Progenitor cell of endocrine pancreas (in vitro differentiated cells): ENCODE measurements at regions not wholly inside any gene's neighbourhood (a gene's known extent, or its start where the extent isn't known, plus 50 kb on each side); places are given as distances from the start of the nearest gene placed in this dataset.
A peak's percentile ranks its signal among the peaks of the same experiment; 100 is the strongest.

Experiments
- DNase-seq: peaks from one replicate; pipeline ENCODE4 v3.0.0; 2021; ENCODE audit warnings: low spot score; ENCODE audit not compliant: unreplicated experiment
- H3K27ac Mint-ChIP-seq: 2 replicates; pipeline ENCODE4 v1.8.0; 2021; ENCODE audit warnings: mild to moderate bottlenecking, moderate library complexity, mixed read lengths
- H3K27me3 Mint-ChIP-seq: 2 replicates; pipeline ENCODE4 v1.8.0; 2021; ENCODE audit warnings: mixed read lengths
- H3K36me3 Mint-ChIP-seq: 2 replicates; pipeline ENCODE4 v1.8.0; 2022; ENCODE audit warnings: mixed read lengths; ENCODE audit not compliant: insufficient read depth
- H3K4me1 Mint-ChIP-seq: 2 replicates; pipeline ENCODE4 v1.8.0; 2021; ENCODE audit warnings: low read depth, mixed read lengths
- H3K4me3 Mint-ChIP-seq: 2 replicates; pipeline ENCODE4 v1.8.0; 2021; ENCODE audit warnings: low read depth, mild to moderate bottlenecking, moderate library complexity, mixed read lengths
- H3K9me3 Mint-ChIP-seq: 2 replicates; pipeline ENCODE4 v1.8.0; 2021; ENCODE audit warnings: low read depth, mixed read lengths
- TF ChIP-seq, protein P1 (sequence below): fragments of 200-600 bp; sonication (generic); IDR thresholded peaks from one replicate; pipeline ENCODE4 v1.5.0; 2021; ENCODE audit warnings: antibody characterized with exemption, mild to moderate bottlenecking; ENCODE audit not compliant: unreplicated experiment

DNA sequence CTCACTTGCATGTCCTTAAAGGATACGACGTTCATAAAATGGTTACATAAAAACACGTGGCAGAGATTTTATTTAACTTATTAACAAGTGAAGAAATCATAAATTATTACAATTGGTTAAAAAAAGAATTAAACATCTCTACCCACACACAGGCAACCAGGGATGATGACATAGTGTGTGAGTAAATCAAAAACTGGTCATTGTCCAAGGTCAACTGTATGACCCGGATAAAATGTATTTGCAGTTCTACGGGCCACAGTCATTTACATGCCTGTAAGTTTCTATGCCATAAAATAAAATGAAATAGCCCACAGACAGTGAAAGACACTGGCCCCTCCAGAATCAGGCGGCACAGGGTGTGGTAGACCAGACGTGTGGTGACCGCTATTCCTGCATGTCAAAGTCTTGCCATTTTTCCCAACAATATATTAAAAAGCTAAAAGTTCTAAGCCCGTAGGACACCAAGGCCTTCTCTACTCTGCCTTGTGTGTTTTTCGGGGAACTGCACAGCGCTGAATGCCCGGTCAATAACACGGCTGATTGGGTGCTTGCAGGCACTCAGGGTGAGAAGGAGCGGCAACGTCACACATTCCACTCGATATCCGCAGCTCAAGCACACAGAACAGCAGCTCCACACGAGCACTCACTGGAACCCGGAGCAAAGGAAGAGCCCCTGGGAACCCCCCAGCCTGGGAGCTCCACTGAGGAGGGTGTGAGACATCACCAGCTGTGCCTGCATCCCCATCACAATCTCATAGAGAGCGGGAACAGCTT lies 143.3 kb upstream of the PPP2R2D start:
- no peak overlapping the region for H3K4me3 Mint-ChIP-seq
- TF ChIP-seq, protein P1, sequence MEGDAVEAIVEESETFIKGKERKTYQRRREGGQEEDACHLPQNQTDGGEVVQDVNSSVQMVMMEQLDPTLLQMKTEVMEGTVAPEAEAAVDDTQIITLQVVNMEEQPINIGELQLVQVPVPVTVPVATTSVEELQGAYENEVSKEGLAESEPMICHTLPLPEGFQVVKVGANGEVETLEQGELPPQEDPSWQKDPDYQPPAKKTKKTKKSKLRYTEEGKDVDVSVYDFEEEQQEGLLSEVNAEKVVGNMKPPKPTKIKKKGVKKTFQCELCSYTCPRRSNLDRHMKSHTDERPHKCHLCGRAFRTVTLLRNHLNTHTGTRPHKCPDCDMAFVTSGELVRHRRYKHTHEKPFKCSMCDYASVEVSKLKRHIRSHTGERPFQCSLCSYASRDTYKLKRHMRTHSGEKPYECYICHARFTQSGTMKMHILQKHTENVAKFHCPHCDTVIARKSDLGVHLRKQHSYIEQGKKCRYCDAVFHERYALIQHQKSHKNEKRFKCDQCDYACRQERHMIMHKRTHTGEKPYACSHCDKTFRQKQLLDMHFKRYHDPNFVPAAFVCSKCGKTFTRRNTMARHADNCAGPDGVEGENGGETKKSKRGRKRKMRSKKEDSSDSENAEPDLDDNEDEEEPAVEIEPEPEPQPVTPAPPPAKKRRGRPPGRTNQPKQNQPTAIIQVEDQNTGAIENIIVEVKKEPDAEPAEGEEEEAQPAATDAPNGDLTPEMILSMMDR: no peak
- peaks cover 14% of the 10 kb centered on the region for H3K4me1 Mint-ChIP-seq
- no peak overlapping the region for H3K27ac Mint-ChIP-seq
- no peaks in the 10 kb centered on the region for H3K36me3 Mint-ChIP-seq
- H3K27me3 Mint-ChIP-seq: peaks cover 16% of the 10 kb centered on the region
- DNase-seq: no peak
- H3K9me3 Mint-ChIP-seq: no peaks in the 10 kb centered on the region

DNA sequence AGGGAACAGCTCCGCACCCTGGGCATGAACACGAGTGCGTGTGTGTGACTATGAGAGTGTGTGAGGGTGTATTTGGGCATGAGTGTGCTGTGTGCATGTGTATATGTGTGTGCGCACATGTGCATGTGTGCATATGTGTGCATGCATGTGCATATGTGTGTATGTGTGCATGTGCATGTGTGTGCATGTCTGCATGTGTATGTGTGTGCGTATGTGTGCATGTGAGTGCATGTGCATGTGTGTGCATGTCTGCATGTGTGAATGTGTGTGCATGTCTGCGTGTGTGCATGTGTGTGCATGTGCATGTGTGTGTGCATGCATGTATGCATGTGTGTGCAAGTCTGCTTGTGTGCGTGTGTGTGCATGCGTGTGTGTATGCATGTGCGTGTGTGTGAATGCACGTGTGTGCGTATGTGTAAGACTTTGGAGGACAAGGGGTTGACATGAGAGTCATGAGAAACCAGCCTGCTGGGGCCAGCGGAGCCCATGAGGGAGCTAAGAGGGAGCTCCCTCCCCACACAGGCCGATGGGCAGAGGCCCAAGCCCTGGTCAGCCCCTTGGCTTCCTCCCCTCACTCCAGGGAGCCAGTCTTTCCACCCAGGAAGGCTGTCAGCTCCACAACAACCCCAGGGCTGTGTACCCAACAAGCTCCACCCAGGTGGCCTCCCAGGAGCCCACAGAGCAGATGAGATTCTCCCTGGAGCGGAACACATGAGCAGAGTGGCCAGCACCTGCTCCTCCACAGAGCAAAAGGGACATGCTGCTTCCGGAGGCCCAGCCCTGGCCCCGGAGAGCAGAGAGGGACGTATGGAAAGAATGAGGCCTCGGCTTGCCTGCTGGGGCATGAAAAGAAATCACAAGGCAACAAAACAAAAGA lies 142.5 kb upstream of the PPP2R2D start:
- DNase-seq: no peak
- Mint-ChIP-seq H3K36me3 (no peaks in the 10 kb centered on the region), H3K27ac (peak overlapping the region; percentile 68), H3K4me3 (no peak overlapping the region), H3K9me3 (no peaks in the 10 kb centered on the region), H3K4me1 (peaks cover 12% of the 10 kb centered on the region), H3K27me3 (peaks cover 16% of the 10 kb centered on the region)
- TF ChIP-seq, protein P1: no peak

DNA sequence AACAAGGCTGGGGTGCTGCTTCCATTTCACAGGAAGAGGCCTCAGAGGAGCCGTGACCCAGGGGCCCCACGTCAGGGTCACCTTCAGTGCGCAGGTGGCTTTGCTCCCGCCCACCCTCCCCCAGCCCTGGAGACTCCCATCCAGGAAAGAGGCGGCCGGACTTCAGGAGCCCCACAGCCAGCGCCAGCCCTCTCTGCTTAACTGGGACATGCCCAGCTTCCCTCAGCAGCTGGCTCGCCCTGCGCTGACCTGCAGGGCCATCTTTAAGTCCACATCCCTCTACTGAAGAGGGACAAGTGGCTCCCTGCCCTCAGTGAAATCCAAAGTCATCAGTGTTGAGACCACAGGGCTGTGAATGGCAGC lies 141.9 kb upstream of the PPP2R2D start:
- H3K36me3 Mint-ChIP-seq: no peaks in the 10 kb centered on the region

DNA sequence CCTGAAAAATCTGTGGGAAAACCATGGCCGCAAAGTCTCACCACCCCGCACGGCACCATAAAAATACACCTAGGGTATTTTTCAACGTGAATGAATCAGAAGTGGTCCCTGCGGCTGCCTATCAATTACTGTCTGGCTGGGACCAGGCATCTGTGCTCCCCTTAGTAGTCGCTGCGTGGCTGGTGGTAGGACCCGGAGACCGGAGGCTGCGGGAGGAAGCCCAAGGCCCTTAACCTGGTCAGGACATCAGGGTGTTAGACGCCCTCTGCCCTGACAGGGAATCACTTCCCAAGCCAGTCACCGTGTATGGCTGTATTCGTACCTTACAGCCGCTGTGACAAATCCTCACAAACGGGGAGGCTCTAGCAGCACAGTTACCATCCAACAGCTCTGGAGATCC lies 141.5 kb upstream of the PPP2R2D start:
- Mint-ChIP-seq H3K4me3 (no peak overlapping the region), H3K4me1 (peaks cover 12% of the 10 kb centered on the region), H3K27ac (no peak overlapping the region), H3K27me3 (peaks cover 20% of the 10 kb centered on the region), H3K36me3 (no peaks in the 10 kb centered on the region), H3K9me3 (no peaks in the 10 kb centered on the region)
- TF ChIP-seq, protein P1: no peak
- no peak for DNase-seq

More for the DNA sequence above, 141.9 kb upstream of the PPP2R2D start:
- H3K27me3 Mint-ChIP-seq: peaks cover 20% of the 10 kb centered on the region
- H3K27ac Mint-ChIP-seq: no peak overlapping the region
- DNase-seq: no peak
- H3K9me3 Mint-ChIP-seq: no peaks in the 10 kb centered on the region
- peaks cover 12% of the 10 kb centered on the region for H3K4me1 Mint-ChIP-seq
- TF ChIP-seq, protein P1: no peak
- no peak overlapping the region for H3K4me3 Mint-ChIP-seq

DNA sequence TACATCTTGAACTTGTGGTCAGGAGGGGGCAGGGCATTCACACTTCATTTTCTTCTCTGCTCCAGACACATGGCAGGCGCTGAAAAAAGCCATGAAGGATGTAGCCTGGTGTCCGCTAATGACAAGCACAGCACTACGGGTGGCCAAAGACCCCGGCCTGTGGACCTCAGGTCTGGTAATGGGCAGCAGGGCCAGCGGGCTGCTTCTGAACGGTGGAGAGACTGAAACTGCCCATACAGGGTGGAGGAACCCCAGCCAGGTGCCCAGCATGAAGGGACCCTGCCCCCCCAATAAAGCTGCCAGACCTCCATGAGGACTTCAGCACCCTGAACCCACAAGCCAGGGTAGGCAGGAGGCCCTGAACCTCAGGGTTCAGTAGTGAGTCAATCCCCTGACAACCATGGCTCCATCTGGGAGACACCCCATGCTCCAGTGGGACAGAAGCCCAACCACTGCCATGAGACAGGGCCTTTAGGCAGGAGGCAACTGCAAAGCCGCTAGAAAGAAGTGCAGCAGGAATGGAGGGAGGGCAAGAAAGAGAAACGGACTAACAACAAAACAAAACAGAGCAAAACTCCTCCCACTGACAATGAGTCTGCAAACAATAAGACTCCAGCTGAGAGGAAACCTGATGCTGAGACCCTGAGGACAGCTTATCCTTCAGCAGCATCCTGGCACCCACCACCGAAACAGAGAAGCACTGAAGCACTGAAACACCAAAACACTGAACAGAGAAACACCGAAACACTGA lies 140.2 kb upstream of the PPP2R2D start:
- TF ChIP-seq, protein P1: no peak
- no peaks in the 10 kb centered on the region for H3K36me3 Mint-ChIP-seq
- no peak overlapping the region for H3K4me3 Mint-ChIP-seq
- no peaks in the 10 kb centered on the region for H3K9me3 Mint-ChIP-seq
- DNase-seq: no peak
- no peak overlapping the region for H3K27ac Mint-ChIP-seq
- H3K27me3 Mint-ChIP-seq: peaks cover 20% of the 10 kb centered on the region
- H3K4me1 Mint-ChIP-seq: peaks cover 8% of the 10 kb centered on the region
